SU-DHL-6 (cell line): ENCODE measurements at regions not wholly inside any gene's neighbourhood (a gene's known extent, or its start where the extent isn't known, plus 50 kb on each side); places are given as distances from the start of the nearest gene placed in this dataset.

Experiments
- EZH2phosphoT487 ChIP-seq: fragments of 200-600 bp; sonication (generic), shearing (Covaris generic); conservative IDR thresholded peaks from 2 replicates; pipeline ENCODE4 v1.6.1; 2018; ENCODE audit warnings: mild to moderate bottlenecking, antibody characterized with exemption, low read length, moderate library complexity, mixed read lengths
- TF ChIP-seq, protein P1 (sequence below): fragments of 200-600 bp; sonication (generic); IDR thresholded peaks from one replicate; pipeline ENCODE4 v1.5.1; 2017; ENCODE audit warnings: antibody characterized with exemption, mild to moderate bottlenecking, low read length, moderate library complexity; ENCODE audit not compliant: insufficient read depth, poor library complexity, severe bottlenecking

DNA sequence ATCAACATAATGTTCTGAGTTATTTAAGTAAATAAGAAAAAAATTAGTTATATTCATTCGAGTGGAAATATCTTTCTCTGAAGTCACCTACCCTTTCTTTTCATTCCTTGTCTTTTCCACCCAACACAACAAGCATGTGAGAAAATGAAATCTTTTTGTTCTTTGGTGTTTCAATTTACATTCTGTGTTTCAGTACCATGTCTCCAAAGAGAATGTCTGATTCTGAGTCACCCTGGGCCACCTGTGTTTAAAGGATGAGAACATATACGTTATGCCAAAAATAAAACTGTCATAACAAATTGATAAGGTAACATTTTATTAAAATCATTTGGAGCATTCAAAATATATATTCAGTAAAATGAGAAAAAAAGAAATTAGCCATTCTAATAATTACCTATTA, 470.8 kb downstream of the ZNF804A start:
- TF ChIP-seq, protein P1, sequence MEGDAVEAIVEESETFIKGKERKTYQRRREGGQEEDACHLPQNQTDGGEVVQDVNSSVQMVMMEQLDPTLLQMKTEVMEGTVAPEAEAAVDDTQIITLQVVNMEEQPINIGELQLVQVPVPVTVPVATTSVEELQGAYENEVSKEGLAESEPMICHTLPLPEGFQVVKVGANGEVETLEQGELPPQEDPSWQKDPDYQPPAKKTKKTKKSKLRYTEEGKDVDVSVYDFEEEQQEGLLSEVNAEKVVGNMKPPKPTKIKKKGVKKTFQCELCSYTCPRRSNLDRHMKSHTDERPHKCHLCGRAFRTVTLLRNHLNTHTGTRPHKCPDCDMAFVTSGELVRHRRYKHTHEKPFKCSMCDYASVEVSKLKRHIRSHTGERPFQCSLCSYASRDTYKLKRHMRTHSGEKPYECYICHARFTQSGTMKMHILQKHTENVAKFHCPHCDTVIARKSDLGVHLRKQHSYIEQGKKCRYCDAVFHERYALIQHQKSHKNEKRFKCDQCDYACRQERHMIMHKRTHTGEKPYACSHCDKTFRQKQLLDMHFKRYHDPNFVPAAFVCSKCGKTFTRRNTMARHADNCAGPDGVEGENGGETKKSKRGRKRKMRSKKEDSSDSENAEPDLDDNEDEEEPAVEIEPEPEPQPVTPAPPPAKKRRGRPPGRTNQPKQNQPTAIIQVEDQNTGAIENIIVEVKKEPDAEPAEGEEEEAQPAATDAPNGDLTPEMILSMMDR: no peak
- no peak for TF ChIP-seq EZH2phosphoT487
